ENCODE measurements at regions not wholly inside any gene's neighbourhood (a gene's known extent, or its start where the extent isn't known, plus 50 kb on each side); places are given as distances from the start of the nearest gene placed in this dataset.

DNA sequence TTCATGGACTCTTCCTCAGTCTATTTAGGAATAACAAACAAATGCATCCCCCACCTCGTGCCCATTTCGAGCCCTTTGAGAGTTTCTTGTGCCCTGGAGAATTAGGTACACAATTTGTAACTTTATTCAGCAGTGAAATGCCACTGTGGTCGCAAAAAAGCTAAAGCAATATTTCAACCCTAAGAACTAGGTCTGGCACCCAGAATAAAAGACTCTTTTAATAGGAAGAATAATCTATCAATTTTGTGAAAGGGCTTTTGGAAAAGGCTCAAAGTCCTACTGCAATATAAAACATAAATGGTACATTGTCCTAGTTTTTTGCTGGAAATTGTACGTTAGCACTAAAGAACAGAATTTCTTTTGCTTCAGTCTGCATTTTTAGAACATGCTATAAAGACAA lies 304.6 kb upstream of the TENM3 start (continued):
- TF ChIP-seq, protein P1, sequence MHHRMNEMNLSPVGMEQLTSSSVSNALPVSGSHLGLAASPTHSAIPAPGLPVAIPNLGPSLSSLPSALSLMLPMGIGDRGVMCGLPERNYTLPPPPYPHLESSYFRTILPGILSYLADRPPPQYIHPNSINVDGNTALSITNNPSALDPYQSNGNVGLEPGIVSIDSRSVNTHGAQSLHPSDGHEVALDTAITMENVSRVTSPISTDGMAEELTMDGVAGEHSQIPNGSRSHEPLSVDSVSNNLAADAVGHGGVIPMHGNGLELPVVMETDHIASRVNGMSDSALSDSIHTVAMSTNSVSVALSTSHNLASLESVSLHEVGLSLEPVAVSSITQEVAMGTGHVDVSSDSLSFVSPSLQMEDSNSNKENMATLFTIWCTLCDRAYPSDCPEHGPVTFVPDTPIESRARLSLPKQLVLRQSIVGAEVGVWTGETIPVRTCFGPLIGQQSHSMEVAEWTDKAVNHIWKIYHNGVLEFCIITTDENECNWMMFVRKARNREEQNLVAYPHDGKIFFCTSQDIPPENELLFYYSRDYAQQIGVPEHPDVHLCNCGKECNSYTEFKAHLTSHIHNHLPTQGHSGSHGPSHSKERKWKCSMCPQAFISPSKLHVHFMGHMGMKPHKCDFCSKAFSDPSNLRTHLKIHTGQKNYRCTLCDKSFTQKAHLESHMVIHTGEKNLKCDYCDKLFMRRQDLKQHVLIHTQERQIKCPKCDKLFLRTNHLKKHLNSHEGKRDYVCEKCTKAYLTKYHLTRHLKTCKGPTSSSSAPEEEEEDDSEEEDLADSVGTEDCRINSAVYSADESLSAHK (CRISPR knock-in tag; IDR thresholded peaks at IDR 0.05; ENCODE audit: borderline replicate concordance), result no peak

DNA sequence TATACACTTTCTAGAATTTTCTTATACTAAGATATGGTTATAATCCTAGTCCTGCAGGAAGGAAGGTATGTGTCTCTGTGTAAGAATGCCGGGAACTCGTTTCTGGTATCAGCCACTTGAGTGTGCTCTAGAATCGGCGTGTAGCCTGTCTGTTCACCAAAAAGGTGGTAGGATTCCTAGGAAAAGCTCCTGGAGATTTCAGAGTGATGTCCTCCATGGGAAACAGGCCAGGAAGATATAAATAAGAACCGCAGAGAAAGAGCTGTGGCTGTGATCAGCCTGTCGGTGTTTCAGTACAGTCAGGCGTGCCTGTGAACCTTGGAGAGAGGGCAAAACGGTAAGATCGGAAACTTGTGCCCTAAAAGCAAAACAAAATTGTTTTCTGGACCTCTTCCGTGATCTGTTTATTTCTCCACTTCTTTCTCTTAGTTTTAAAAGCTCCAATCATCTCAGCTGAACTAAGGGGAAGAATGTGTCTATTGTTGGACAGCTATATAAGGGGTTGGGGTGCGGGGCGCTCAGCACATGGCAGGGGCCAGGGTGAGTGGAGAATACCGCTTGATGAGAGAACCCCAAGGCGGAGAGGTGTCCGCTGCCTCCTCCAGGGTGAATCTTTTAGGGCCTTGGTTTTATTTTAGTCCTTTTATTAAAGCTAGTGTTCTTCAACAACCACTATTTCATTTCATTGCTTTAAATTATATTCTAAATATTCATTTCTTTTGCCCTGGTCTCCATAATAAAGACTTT lies 303.8 kb upstream of the TENM3 start:
- H3K9me3 ChIP-seq (ENCODE audit: low read length), result no peaks in the 10 kb centered on the region
- DNase-seq (ENCODE audit: low spot score) (no peak), FAIRE-seq (no peak), ATAC-seq (no peak)
- no peak overlapping the region for H3K4me3 ChIP-seq (replicated peaks in 1 of 3; ENCODE audit: insufficient read depth in 1 of 3, low read depth in 2 of 3, low read length in 3 of 3)
- no peaks in the 10 kb centered on the region for H3K79me2 ChIP-seq (ENCODE audit: insufficient read depth, low read length)
- no peak for TF ChIP-seq CEBPB (IDR thresholded peaks at IDR 0.05; ENCODE audit: borderline replicate concordance, low read depth, low read length)
- no peak for TF ChIP-seq ONECUT2 (CRISPR knock-in tag; IDR thresholded peaks at IDR 0.05)
- no peak for TF ChIP-seq FOXC1 (CRISPR knock-in tag; IDR thresholded peaks at IDR 0.05; ENCODE audit: borderline replicate concordance)
- no peak for TF ChIP-seq SNAI1 (CRISPR knock-in tag; IDR thresholded peaks at IDR 0.05; ENCODE audit: borderline replicate concordance)
- no peak for TF ChIP-seq U2AF1 (optimal IDR thresholded peaks at IDR 0.05; ENCODE audit: low read depth, low read length)
- TF ChIP-seq, protein P2, sequence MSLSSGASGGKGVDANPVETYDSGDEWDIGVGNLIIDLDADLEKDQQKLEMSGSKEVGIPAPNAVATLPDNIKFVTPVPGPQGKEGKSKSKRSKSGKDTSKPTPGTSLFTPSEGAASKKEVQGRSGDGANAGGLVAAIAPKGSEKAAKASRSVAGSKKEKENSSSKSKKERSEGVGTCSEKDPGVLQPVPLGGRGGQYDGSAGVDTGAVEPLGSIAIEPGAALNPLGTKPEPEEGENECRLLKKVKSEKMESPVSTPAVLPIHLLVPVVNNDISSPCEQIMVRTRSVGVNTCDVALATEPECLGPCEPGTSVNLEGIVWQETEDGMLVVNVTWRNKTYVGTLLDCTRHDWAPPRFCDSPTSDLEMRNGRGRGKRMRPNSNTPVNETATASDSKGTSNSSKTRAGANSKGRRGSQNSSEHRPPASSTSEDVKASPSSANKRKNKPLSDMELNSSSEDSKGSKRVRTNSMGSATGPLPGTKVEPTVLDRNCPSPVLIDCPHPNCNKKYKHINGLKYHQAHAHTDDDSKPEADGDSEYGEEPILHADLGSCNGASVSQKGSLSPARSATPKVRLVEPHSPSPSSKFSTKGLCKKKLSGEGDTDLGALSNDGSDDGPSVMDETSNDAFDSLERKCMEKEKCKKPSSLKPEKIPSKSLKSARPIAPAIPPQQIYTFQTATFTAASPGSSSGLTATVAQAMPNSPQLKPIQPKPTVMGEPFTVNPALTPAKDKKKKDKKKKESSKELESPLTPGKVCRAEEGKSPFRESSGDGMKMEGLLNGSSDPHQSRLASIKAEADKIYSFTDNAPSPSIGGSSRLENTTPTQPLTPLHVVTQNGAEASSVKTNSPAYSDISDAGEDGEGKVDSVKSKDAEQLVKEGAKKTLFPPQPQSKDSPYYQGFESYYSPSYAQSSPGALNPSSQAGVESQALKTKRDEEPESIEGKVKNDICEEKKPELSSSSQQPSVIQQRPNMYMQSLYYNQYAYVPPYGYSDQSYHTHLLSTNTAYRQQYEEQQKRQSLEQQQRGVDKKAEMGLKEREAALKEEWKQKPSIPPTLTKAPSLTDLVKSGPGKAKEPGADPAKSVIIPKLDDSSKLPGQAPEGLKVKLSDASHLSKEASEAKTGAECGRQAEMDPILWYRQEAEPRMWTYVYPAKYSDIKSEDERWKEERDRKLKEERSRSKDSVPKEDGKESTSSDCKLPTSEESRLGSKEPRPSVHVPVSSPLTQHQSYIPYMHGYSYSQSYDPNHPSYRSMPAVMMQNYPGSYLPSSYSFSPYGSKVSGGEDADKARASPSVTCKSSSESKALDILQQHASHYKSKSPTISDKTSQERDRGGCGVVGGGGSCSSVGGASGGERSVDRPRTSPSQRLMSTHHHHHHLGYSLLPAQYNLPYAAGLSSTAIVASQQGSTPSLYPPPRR (CRISPR knock-in tag; IDR thresholded peaks at IDR 0.05; ENCODE audit: borderline replicate concordance), result no peak
- TF ChIP-seq ZNF83 (CRISPR knock-in tag; IDR thresholded peaks at IDR 0.05; ENCODE audit: borderline replicate concordance), result no peak
- TF ChIP-seq GATAD2A (CRISPR knock-in tag; IDR thresholded peaks at IDR 0.05), result no peak
- TF ChIP-seq KLF9 (CRISPR knock-in tag; IDR thresholded peaks at IDR 0.05; ENCODE audit: low read depth), result no peak
- TF ChIP-seq ZNF263 (CRISPR knock-in tag; IDR thresholded peaks at IDR 0.05), result no peak
- TF ChIP-seq SRF (IDR thresholded peaks at IDR 0.05; ENCODE audit: low read depth, low read length), result no peak
- TF ChIP-seq NFKBIZ (CRISPR knock-in tag; IDR thresholded peaks at IDR 0.05), result no peak
- ChIA-PET CTCF (ENCODE audit: low intra/inter-chr PET ratio, low total read pairs) (no interaction called here), POLR2A (no interaction called here)
- no peaks in the 10 kb centered on the region for H3K4me1 ChIP-seq (ENCODE audit: insufficient read depth, low read length)
- H3K27ac ChIP-seq (ENCODE audit: extremely low read length, insufficient read depth, low read length), result no peak overlapping the region
- peaks cover 1 to 4% of the 10 kb centered on the region in 2 experiments; a peak in 1 of 5 replicates for H3K27me3 ChIP-seq (ENCODE audit: control insufficient read depth in 1 of 2, insufficient read depth in 2 of 2, low read length in 2 of 2)
- 18% methylated on average over 15 of the region's 15 CpGs for WGBS (ENCODE audit: low lambda C conversion rate)
- intact Hi-C loops (cut with micrococcal nuclease; ENCODE audit: unreplicated experiment), result no loop called here
- no peaks in the 10 kb centered on the region for H4K20me1 ChIP-seq (ENCODE audit: insufficient read depth, low read length)
- H3K9ac ChIP-seq (ENCODE audit: insufficient read depth, low read depth, low read length), result no peak overlapping the region
- in situ Hi-C loops (cut with HindIII; ENCODE audit: extremely low pct_ligation_motif_present, low pct_unique_long_range_greater_than_20kb), result no loop called here
- H2AFZ ChIP-seq (ENCODE audit: low read length), result no peak overlapping the region
- BruUV-seq (replicated peaks), result no TSS peak
- H3K4me2 ChIP-seq (ENCODE audit: low read depth, low read length), result no peak overlapping the region
- H3K36me3 ChIP-seq (replicated peaks in 1 of 2; ENCODE audit: control insufficient read depth in 1 of 2, insufficient read depth in 2 of 2, low read length in 2 of 2), result no peaks in the 10 kb centered on the region

Measured in HepG2 (cell line).